Islet precursor cell (in vitro differentiated cells): ENCODE measurements at regions not wholly inside any gene's neighbourhood (a gene's known extent, or its start where the extent isn't known, plus 50 kb on each side); places are given as distances from the start of the nearest gene placed in this dataset.
"Not testable (repeated sequence)": the region's sequence is repeated elsewhere in the genome, so short reads cannot be mapped to it uniquely, and the experiment has no call there.

Experiments used
- DNase-seq: peaks from one replicate; pipeline ENCODE4 v3.0.0-alpha.2; 2018

DNA sequence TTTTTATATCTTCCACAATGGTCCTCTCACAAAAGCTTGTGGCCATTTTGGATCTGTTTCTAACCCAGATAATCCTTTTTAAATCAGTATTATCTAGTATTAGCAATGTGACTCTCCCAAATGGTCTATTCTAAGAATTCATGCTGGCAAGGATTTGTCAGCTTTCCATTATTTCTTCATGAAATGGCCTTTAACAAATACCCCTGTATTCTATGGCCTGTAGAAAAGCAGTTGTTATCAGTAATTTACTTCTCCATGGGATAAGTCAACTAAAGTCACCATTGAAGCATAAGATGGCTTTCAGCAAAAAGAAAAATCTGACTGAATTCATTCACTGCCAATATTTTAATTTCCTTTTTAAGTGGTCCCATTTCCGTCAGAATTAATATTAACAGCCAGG is 346.4 kb upstream of the FAM174A start:
- no peak for DNase-seq

DNA sequence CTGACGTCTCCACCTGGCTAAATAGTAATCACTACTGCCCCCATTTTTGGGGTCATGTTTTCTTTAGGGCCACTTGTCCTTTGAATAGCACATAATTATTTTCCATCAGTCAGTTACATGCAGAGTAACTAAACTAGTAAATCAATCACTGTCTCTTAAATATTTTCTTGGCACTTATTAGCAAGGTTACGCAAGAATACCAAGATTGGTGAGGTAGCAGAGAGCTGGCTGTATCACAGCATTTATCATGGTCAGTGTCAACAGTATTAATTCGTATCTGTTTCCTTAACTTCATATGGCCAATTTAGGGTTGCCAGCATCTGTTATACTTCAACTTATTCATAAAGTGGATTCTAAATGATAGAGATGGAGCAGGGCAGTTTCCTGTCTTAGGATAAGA is 346.8 kb upstream of the FAM174A start:
- no peak for DNase-seq

DNA sequence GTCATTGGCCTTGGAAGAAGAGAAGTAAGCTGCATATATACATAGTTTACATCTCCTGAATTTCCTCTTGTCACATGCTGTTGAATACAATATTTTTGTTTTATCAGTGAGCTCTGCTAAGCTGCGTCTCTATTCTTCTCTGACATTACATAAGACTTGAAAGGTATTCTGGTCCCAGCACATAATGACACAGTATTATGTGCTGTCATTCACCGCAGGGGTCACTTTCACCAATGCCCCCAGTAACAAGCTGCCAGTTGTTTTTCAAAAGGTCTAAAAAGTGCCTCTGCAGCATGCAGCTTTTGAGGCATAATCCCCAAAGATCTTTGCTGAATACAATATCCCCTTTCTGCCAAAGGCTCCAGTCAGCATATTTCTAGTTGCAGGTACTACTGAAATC is 349.0 kb upstream of the FAM174A start:
- no peak for DNase-seq

DNA sequence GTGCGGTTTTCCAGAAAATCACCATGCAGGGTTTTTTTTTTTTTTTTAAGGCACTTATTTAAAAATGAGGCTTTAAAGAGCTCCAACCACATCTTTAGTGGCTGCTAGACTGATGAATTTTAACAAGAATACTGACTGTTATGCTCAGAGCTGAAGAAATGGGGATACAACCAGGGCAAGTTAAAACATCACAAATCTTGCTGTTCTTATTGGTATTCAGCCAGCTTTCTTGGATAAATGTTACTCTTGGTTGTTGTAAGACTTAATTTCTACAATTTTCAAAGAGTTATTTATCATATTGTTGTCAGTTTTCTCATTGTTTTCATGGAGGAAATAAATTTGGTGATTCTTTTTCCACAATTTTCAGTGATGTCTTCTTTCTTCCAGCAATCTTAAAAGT is 352.8 kb upstream of the FAM174A start:
- no peak for DNase-seq

DNA sequence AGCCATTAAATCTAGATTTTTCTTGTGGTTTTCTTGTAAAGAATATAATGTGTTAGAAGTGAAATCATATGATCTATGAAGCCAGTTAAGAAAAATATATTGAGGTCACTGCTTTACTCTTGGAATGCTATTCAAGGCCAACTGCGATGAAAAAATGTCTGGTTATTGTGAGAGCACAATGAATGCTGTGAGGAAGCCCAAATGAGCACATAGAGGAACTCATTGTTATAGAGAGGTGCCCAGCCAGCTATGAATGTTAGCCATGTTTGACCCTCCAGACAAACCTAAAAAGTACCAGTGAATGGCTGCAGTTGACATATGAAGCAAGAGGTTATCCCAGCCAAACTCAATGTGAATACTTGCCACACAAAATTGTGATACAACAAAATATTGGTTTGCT is 359.8 kb upstream of the FAM174A start:
- no peak for DNase-seq

DNA sequence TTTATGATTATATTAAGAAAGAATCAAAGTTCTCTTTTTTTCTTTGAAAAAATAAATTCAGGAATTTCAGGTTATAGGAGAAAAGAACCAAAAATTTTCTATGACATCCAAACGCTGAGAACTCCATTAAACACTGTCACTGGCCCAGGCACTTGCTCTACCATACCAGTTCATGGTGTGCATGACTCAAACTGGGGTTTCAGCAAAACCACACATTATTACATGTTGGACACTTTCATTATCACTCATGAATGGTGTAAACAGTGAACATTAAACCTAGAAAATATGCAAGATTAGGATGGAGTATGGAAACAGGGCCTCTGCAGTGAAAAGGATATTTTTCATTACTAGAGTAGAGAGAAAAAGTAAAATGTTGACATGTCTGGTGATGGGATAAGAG is 369.9 kb upstream of the FAM174A start:
- no peak for DNase-seq

DNA sequence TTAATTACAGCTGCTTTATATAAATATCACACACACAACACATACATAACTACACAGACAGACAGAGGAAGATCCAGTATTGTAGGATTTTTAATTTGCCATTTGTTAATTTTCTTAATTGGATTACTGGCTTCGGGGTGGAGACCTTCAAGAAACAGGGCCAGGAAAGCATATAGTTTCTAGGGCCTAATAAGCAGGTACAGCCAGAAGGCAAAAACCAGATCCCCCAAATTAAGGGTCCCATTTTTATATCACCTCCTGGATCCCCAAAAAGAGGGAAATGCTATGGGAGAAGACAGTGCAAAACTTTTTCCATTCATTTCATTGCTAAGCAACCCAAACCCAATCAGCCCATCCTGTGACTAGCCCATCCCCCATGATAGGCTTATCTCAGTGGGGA is 373.3 kb upstream of the FAM174A start:
- DNase-seq: no peak

DNA sequence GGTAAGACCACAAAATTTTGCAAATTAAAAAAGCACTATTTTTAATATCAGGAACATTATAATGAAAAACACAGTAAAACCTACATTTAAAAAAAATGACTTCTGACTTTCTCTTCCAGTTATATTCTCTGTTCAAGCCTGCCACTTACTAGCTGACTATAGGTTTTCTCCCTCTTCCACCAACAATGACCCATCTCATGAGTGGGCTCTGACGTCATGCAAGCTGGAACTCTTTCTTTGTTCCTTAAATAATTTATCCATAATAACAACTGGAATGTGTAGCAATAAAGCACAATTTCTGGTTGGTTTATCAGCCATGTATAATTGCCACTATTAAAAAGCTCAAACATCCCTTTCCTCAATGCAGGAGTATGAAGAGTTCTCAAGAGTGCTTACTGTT is 378.1 kb upstream of the FAM174A start:
- no peak for DNase-seq

DNA sequence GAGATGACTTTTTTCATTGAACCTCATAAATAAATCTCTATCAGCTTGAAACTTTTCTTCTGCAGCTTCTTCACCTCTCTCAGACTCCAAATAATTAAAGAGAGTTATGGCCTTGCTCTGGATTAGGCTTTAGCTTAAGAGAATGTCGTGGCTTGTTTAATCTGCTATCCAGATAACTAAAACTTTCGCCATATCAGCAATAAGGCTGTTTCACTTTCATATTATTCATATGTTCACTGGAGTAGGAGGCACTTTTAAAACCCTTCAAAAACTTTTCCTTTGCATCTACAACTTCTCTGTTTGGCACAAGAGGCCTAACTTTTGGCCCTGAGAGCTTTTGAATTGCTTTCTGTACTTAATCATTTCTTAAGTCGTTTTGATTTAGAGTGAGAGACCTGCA is 386.9 kb upstream of the FAM174A start:
- DNase-seq: no peak

DNA sequence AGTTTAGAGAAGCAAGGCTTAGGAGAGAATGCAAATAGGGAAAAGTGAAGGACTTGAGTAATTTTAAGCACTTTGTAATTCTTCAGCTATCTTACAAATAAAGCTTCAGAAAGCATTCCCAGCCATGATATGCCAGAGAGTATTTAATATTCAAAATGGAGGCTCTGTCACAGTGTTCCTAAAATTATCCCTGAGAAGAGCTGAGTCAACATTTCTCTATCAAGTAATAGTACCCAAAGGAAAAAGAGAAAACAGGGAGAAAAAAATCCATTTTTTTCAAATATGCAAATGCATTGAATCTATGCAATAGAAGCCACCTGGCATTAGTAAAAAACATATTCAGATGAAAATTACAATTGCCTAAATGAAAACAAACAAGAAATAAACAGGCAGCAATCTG is 392.6 kb upstream of the FAM174A start:
- no peak for DNase-seq

DNA sequence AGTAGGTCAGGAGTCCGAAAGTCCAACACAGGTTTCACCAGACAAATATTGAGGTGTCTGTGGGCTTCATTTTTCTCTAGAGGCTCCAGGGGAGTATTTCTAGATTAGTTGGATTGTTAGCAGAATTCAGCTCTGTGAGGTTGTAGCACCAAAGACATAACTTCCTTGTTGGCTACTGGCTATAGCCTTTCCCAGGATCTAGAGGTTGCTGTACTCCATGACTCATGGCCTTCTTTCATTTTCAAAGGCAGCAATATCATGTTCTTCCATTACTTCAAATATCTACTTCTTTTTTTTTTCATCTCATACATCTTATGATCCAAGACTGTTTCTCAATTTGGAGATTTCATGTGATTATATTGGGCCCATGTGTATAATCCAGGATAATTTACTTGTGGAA is 404.0 kb upstream of the FAM174A start:
- DNase-seq: no peak

DNA sequence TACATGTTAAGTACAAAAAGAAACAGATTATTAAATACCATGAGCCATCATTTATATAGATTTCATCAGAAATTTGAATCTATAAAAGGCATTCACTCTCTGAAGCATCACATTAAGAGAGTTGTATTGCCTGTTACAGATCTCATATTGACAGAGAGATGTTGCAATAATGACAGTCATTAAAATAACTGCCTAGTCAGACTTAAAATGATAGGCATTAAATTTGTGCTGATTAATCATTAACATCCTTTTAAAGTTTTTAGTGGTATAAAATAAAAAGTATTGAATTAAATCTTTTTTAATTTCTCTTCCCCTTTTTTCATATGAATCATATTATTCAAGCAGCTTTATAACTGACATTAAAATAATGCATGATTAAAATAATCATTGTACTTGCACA is 404.9 kb upstream of the FAM174A start:
- no peak for DNase-seq

DNA sequence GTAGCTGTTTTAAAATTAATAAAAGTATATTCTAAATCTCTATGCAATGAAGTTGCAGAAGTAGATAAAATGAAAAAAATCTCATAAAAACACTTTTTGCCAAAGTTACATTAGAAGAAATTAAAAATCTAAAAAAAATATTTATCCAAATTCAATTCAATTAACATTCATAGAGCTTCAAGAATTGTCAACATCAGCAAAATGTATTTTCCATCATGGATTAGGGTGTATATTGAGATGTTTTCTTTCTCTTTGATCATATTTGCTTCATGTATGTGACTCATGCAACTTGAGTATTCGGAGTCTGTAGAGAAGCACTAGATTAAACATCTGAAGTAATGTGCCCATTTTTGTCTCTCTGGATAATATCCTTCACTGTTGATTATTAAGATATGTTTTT is 415.3 kb upstream of the FAM174A start:
- no peak for DNase-seq

DNA sequence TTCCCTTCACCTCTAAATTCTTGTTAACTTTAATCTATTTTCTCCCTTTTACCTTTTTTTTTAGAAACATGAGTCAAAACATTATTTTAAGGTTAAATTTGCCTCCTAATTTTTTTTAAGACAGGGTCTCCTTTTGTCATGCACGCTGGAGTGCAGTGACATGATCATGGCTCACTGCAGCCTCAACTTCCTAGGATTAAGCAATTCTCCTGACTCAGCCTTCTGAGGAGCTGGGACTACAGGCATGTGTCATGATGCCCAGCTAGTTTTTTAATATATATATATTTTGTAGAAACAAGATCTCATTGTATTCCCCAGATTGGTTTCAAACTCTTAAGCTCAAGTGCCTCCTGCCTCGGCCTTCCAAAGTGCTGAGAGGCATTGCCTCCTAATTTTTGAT is 424.7 kb upstream of the FAM174A start:
- no peak for DNase-seq

DNA sequence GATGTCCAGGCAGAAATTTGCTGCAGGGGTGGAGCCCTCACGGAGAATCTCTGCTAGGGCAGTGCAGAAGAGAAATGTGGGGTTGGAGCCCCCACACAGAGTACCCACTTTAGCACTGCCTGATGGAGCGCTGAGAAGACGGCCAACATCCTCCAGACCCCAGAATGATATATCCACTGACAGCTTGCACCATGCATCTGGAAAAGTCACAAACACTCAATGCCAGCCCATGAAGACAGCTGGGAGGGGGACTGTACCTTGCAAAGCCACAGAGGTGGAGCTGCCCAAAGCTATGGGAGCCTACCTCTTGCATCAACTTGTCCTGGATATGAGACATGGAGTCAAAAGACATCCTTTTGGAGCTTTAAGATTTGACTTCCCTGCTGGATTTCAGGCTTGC is 426.3 kb upstream of the FAM174A start:
- DNase-seq: no peak

DNA sequence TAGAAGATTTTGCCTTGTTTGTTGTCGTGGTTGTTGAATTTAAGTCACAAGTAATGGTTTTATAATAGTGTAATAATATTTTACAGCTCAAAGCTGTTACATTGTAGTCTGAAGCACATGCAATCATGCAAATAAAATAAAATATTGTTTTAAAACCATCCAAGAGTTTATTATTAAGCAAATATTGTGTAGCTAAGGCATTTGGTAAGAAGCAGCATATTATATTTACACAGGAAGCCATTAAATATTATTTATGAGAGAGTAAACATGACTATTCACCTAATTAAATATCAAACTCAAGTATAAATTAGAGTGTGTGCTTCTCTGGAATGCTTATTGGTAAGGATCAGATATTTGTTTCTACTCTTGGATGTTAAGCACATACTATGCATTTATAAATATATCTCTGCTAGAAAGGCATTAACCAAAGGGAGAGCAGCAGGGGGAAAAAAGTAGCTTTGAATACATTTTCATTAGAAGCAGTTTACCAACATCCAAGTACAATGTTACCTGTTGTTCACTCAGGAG is 431.5 kb upstream of the FAM174A start:
- not testable (repeated sequence) for DNase-seq

DNA sequence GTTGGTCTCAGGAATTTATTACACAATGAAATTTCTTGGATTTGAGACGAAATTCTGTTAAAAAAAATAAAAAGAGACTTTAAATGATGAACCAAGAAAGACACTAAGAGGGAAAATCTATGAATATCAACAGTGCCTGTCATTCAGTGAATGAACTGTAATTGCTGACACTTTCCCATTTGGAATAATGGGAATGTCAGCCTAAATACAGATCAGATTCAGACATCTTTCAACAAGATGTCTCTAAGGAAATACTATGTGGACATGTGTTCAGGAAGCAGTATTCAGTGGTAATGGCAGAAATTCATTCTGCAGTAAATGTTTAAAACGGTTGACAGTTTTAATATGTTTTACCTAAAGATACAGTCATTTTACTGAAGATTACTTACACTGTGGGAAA is 433.7 kb upstream of the FAM174A start:
- DNase-seq: not testable (repeated sequence)

DNA sequence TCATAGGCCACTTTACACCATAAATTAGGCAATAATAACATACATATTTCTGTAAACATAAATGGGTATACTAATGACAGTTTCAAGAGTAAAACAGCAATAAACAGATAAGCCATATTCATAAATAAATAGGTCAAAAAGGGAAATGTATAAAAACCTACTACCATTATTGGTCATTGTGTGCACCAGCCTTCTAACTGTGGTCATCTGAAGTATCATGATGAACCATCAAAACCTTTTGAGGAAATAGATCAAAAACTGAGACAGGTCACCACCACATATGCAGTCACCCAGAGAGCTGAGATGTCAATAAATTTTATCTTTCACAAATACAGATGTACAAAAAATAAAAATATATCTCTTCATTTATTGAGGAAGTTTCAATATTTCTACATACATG is 438.8 kb upstream of the FAM174A start:
- not testable (repeated sequence) for DNase-seq

DNA sequence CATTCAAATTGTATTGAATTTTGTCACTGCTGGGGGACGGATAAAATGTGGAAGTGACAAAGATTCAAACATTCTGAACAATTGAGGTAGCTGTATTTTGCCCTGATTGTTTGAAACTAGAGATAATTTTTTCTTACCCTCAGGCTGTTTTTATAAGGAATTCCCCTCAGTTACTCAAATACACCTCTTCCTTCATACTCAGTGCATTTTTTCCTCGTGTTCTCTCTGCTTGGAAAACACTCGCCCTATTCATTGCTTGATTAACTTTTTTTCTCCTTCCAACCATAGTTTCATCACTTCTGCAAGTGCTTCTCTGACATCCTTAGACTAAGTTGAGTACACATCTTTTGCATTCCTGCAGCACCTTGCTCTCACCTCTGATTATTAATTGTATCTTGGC is 454.5 kb upstream of the FAM174A start:
- DNase-seq: not testable (repeated sequence)

DNA sequence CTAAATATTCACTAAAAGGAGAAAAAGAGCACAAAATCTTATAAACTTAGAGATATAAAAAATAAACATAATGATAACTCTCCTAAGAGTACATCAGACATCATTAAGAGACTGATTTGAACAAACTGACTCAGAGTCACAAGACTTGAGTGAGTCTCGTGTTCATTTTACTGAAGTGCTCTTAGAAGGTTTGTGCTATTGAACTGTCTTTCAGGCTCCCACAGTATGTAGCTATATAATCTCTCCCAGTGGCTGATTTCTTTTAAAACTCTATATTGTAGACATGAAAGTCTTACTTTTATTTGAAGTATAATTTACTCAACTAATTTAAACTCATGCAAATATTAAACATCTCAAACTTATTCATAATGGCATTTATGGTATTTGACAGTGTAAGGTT is 456.0 kb upstream of the FAM174A start:
- not testable (repeated sequence) for DNase-seq

DNA sequence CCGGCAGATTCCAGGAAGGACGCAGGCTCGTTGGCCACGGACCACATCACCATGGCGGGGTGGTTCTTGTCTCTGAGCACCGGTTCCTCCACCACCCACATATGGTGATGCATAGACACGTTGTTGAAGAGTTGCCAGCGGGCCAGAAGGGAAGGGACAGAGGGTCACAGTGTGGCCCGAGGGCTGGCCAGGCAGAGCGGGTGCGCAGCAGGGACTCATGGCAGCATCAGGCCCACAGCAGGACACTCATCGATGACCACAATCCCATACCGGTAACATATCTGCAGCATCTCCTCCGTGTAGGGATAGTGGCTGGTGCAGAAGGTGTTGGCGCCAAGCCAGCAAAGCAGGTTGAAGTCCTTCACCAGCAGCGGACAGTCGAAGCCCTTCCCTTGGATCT is 469.2 kb upstream of the FAM174A start:
- DNase-seq: not testable (repeated sequence)

DNA sequence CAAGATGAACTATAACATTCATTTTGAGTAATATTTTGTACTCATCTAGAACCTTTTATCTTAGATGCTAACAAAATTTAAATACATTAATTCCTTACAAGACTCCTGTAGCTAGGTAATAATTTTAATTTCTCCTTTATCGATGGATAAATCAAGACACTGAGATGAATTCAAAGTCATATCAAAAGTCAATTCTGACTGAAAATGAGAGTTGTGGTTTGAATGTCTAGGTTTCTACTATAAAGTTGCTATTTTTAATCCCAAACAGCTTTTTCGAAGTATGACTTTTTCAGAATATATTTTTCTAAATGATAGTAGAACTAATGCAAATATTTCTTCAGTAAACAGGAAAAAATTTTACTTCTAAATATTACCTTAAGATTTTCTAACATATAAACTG is 491.7 kb upstream of the FAM174A start:
- DNase-seq: no peak

DNA sequence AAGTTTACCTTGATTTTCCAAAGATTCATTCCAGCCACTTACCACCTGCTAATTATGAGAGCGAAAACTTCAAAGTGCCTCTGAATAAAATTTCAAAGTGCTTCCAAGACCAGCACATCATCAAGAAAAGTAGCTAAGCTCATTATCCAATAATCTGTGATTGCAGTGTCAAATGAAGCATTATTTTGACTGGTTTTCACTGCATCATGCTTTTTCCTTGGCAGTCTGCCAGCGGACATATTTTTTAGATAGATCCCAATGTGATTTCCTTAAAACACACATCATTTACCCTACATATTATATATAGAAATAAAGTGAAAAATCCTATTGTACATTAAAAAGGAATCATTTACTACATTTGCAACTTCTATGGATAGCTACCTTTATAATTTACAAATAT is 508.6 kb upstream of the FAM174A start:
- DNase-seq: no peak

DNA sequence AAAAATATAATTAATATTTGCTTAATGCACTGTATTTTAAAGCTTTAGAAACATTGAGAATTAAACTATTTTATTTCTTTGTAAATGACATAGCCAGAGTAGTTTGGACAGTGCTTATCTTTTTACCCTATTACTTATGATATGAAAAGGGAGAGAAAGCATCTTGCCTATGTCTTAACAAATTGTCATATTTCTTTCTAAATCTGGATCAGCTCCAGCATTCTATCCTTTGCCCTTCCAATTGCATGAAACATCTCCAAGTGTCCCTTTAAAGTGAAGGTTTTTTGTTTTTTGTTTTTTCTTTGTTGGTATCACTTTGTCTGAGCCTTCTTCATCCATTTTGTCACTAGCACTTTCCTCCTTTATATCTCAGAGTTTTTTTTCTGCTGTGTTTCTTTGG is 511.6 kb upstream of the FAM174A start:
- no peak for DNase-seq

DNA sequence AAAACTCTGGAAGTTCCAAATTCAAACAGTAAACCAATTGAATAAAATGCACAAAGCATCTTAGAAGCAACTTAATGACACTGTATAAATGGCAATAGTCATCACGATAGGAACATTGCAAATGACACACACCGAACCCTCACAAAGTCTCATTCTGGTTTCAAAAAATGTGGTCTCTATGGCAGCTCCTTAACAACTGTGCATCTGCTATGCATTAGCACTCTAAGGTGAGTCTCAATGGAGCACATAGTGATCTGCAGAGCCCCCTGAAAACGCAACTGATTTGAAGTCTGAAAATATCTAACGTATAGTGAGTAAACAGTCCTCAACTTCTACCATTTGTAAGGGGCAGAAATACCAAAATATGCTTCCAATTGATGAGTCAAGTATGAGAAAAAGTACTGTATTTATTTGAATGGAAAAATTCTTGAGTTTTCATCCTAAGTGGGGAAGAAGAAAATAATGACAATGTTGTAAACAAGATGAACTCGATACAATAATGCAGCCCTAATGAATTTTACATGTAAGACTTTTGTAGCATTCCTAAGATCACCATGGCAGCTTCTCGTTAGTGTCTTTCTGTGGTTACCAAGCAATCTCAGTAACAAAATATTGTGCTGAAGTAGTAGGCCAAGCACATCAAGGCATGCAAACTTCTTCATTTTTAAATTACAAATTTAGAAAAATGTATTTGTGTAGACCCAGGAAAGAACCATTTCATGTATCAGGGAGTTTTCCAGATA is 517.5 kb upstream of the FAM174A start:
- no peak for DNase-seq
